ENCODE measurements at regions not wholly inside any gene's neighbourhood (a gene's known extent, or its start where the extent isn't known, plus 50 kb on each side); places are given as distances from the start of the nearest gene placed in this dataset.

DNA sequence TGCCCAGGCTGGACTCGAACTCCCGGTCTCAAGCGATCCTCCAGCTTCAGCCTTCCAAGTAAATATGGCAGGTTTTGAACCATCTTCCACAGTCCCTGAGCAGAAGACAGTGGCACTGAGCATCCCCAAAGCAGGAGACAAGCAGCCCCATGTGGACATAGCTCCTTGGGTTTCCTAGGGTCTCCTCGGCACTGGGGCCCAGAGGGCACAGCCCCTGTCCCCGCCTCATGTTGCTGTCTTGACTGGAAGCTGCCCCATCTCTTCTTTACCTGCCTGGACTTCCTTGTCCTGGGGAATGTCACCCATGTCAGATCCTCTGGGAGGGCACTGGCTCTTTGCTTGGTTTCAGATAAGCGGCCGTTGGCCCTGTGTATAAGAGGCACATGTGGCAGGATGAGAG, 263.7 kb upstream of the RAB4A start:
- TF ChIP-seq POLR2A (IDR thresholded peaks at IDR 0.05) = no peak
- TF ChIP-seq, protein P1, sequence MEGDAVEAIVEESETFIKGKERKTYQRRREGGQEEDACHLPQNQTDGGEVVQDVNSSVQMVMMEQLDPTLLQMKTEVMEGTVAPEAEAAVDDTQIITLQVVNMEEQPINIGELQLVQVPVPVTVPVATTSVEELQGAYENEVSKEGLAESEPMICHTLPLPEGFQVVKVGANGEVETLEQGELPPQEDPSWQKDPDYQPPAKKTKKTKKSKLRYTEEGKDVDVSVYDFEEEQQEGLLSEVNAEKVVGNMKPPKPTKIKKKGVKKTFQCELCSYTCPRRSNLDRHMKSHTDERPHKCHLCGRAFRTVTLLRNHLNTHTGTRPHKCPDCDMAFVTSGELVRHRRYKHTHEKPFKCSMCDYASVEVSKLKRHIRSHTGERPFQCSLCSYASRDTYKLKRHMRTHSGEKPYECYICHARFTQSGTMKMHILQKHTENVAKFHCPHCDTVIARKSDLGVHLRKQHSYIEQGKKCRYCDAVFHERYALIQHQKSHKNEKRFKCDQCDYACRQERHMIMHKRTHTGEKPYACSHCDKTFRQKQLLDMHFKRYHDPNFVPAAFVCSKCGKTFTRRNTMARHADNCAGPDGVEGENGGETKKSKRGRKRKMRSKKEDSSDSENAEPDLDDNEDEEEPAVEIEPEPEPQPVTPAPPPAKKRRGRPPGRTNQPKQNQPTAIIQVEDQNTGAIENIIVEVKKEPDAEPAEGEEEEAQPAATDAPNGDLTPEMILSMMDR (IDR thresholded peaks at IDR 0.05) = no peak

Data from Peyer's patch (tissue), 4 donors.